ENCODE measurements at regions not wholly inside any gene's neighbourhood (a gene's known extent, or its start where the extent isn't known, plus 50 kb on each side); places are given as distances from the start of the nearest gene placed in this dataset.

DNA sequence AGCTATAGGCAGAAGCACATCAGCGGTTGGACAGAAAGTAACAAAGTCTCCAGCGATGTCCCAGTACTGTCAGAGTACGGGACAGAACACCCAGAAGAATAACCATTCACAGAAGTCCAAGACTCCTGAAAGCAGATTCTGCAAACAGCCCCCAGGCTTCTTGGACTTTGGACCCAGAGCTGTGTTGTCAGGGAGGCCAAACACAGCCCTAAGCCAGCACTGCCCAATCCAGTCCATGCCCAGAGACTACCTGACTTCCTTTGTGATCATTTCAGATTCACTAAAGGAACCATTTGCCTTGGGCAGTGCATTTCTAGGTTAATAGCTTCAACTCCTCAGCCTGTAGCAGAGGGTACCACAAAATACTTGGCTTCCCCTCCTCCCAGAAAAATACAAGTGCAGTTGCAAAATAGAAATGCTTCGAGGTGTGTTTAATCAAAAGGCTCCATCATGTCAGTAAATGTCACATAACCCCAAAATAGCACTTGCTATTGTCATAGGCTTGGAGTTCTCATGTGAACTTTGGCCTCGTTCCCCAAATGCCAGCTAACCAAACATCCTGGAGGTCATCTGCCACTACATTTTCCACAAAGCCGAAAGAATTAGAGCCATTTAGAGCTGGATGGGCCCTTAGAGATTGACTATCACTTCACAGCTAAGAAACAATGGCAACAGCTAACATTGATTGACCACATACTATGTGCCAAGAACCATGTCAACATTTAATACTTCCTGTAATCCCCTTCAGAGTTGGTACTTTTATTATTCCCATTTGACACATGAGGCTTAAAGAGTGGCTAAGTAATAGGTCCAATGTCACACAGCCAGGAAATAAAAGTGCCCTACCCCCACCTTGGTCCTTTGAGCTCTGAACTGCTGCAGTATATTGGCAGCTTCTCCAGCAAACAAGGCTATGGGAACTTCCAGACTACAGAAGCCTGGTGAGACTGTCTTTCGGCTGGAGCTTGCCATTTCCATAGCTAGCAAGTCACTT lies 329.9 kb downstream of the FOXO1 start:
- DNase-seq: no peak
- intact Hi-C loops (cut with DNase I): no loop called here

DNA sequence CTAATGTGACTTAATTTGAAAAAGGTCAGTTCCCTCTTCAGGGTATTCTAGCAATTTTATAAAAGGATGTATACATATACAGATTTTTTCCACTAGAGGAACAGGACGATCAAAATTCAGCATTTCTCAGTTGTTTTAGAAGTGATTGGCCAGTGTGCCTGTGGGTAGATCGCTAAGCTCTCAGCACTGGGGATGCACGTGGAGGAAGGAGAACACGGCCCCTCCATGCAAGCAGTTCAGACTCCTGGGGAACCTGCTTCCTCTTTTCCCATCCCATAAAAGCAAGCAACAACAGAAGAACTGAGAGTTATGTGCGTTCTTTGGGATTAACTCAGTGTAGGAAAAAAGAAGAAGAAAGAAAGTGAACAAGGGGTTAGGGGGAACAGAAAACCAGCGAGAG lies 328.8 kb downstream of the FOXO1 start:
- Histone ChIP-seq H3K36me3 (no peaks in the 10 kb centered on the region), H3K27me3 (no peaks in the 10 kb centered on the region), H3K27ac (no peak overlapping the region), H3K4me3 (no peak overlapping the region), H3K4me1 (ENCODE audit: insufficient read depth) (no peaks in the 10 kb centered on the region), H3K9me3 (no peaks in the 10 kb centered on the region)
- intact Hi-C loops (cut with DNase I): no loop called here
- TF ChIP-seq, protein P1, sequence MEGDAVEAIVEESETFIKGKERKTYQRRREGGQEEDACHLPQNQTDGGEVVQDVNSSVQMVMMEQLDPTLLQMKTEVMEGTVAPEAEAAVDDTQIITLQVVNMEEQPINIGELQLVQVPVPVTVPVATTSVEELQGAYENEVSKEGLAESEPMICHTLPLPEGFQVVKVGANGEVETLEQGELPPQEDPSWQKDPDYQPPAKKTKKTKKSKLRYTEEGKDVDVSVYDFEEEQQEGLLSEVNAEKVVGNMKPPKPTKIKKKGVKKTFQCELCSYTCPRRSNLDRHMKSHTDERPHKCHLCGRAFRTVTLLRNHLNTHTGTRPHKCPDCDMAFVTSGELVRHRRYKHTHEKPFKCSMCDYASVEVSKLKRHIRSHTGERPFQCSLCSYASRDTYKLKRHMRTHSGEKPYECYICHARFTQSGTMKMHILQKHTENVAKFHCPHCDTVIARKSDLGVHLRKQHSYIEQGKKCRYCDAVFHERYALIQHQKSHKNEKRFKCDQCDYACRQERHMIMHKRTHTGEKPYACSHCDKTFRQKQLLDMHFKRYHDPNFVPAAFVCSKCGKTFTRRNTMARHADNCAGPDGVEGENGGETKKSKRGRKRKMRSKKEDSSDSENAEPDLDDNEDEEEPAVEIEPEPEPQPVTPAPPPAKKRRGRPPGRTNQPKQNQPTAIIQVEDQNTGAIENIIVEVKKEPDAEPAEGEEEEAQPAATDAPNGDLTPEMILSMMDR (IDR thresholded peaks at IDR 0.05): no peak
- TF ChIP-seq POLR2A (IDR thresholded peaks at IDR 0.05) (no peak), EP300 (IDR thresholded peaks at IDR 0.05) (no peak)
- WGBS, 3 donors: 90 to 94% (median 91%) methylated on average over 6 of the region's 6 CpGs
- no peak for DNase-seq

More for the DNA sequence above, 329.9 kb downstream of the FOXO1 start:
- 80 to 83% (median 82%) methylated on average over 7 of the region's 7 CpGs for WGBS, 3 donors
- TF ChIP-seq POLR2A (IDR thresholded peaks at IDR 0.05) (no peak), EP300 (IDR thresholded peaks at IDR 0.05) (no peak)
- TF ChIP-seq, protein P1 (IDR thresholded peaks at IDR 0.05): no peak
- Histone ChIP-seq H3K27ac (no peak overlapping the region), H3K36me3 (no peaks in the 10 kb centered on the region), H3K4me3 (no peak overlapping the region), H3K4me1 (ENCODE audit: insufficient read depth) (no peaks in the 10 kb centered on the region), H3K9me3 (no peaks in the 10 kb centered on the region), H3K27me3 (no peaks in the 10 kb centered on the region)

DNA sequence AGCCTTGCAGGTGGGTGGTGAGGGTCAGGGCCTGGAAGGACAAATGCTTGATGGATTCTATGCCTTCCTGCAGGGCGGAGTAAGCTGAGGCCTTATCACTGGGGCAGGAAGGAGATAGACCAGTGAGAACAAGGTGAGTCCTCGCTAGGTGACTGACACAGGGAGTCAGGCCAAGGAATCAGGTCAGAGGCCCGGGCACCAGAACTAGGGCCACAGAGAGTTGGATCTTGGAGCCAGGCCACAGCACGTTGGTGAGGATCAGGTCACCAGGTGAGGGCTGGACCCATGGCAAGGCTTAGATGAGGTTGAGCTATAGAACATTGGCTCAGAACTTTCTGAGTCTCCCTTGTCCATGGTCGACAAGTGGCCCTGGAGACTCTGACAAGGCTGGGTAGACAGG lies 328.2 kb downstream of the FOXO1 start:
- DNase-seq: no peak
- Histone ChIP-seq H3K27me3 (no peaks in the 10 kb centered on the region), H3K36me3 (no peaks in the 10 kb centered on the region), H3K27ac (no peak overlapping the region), H3K4me1 (ENCODE audit: insufficient read depth) (no peaks in the 10 kb centered on the region), H3K9me3 (no peaks in the 10 kb centered on the region), H3K4me3 (no peak overlapping the region)
- WGBS, 3 donors: 93 to 96% (median 94%) methylated on average over 5 of the region's 5 CpGs
- intact Hi-C loops (cut with DNase I): no loop called here
- no peak for TF ChIP-seq EP300 (IDR thresholded peaks at IDR 0.05)
- TF ChIP-seq POLR2A (IDR thresholded peaks at IDR 0.05): no peak
- TF ChIP-seq, protein P1 (IDR thresholded peaks at IDR 0.05): no peak

DNA sequence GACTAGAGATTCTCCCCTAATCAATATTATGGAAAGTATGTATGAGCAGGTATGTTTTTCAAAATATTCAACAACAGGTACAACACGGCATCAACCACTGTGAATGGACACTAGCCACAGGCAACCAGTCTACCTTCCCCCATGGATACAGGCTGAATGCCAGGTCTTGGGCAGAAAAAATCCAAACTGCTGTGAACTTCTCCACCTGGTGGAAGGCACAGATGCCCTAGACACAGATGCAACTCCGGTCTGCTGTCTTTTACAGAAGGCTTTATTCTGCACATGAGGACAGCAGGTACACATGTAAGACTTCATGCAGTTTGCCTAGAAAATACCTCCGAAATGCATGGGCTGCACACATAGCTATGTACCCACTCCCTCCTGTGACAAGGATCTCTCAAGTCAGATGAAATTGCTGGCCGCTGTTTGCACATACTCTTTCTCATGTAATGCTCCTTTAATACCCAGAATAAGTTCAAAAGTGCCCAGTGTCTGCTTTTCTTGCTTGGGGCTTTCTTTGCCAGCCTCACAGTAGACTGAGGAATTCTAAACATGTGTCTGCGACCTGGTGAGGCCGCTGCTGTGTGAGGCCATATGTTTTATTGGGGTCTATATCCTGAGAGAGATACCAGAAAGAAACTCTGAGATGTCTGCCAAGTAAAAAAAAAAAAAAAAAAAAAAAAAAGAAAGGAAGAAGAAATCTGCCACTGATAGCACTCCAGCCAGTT lies 325.9 kb downstream of the FOXO1 start:
- H3K27me3 ChIP-seq: no peaks in the 10 kb centered on the region
- no peaks in the 10 kb centered on the region for H3K9me3 ChIP-seq
- peaks cover 10% of the 10 kb centered on the region for H3K4me1 ChIP-seq (ENCODE audit: insufficient read depth)
- TF ChIP-seq, protein P1 (IDR thresholded peaks at IDR 0.05): no peak
- TF ChIP-seq POLR2A (IDR thresholded peaks at IDR 0.05) (no peak), EP300 (IDR thresholded peaks at IDR 0.05) (no peak)
- WGBS, 3 donors: 56 to 60% (median 58%) methylated on average over 6 of the region's 6 CpGs
- H3K4me3 ChIP-seq: no peak overlapping the region
- no peak overlapping the region for H3K27ac ChIP-seq
- intact Hi-C loops (cut with DNase I): no loop called here
- no peak for DNase-seq
- H3K36me3 ChIP-seq: no peaks in the 10 kb centered on the region
